ENCODE measurements at regions not wholly inside any gene's neighbourhood (a gene's known extent, or its start where the extent isn't known, plus 50 kb on each side); places are given as distances from the start of the nearest gene placed in this dataset.

GRCh38 chr5:166582416-166582815 is 1709.0 kb upstream of the WWC1 start:
- no peaks in the 10 kb centered on the region for H3K27me3 ChIP-seq (replicated peaks in 1 of 2; ENCODE audit: control insufficient read depth in 2 of 2, insufficient read depth in 2 of 2, low read length in 1 of 2)
- 53% methylated on average over 4 of the region's 4 CpGs for WGBS (ENCODE audit: insufficient coverage, insufficient replicate concordance, low lambda C conversion rate, missing lambda C conversion rate)
- H3K36me3 ChIP-seq (ENCODE audit: control insufficient read depth in 2 of 2, insufficient read depth in 2 of 2, low read length in 1 of 2), result no peaks in the 10 kb centered on the region
- no peak overlapping the region for H3K27ac ChIP-seq (ENCODE audit: control insufficient read depth, insufficient read depth)
- DNase-seq (ENCODE audit: low read depth, low spot score) (no peak), ATAC-seq (no peak), FAIRE-seq (no peak)
- intact Hi-C loops (cut with micrococcal nuclease; ENCODE audit: unreplicated experiment) (no loop called here), in situ Hi-C loops (cut with MboI) (no loop called here)
- POLR2A ChIA-PET, result no interaction called here
- H3K4me2 ChIP-seq (ENCODE audit: control insufficient read depth, insufficient read depth), result no peak overlapping the region
- no peaks in the 10 kb centered on the region for H3K9me3 ChIP-seq (replicated peaks; ENCODE audit: control insufficient read depth, insufficient read depth, low read length)
- SMC1A ChIA-PET (ENCODE audit: uncharacterized antibody, unreplicated experiment), result no interaction called here
- no peaks in the 10 kb centered on the region for H3K4me1 ChIP-seq (ENCODE audit: control insufficient read depth, insufficient read depth, low read length)
- no peaks in the 10 kb centered on the region for H3K79me2 ChIP-seq (ENCODE audit: control insufficient read depth, insufficient read depth, low read length)
- no TSS peak for BruUV-seq (replicated peaks)
- no peak overlapping the region for H3K9ac ChIP-seq (ENCODE audit: control insufficient read depth, insufficient read depth, low read length)
- RAD21 ChIA-PET (ENCODE audit: unreplicated experiment), result no interaction called here
- TF ChIP-seq BCL3 (IDR thresholded peaks at IDR 0.05; ENCODE audit: borderline replicate concordance, insufficient read depth, low read depth, low read length, poor library complexity, severe bottlenecking) (no peak), SKIL (IDR thresholded peaks at IDR 0.05; ENCODE audit: low read depth, poor library complexity, severe bottlenecking) (no peak), MYB (IDR thresholded peaks at IDR 0.05; ENCODE audit: borderline replicate concordance, low read depth, low read length) (no peak), CHD1 (IDR thresholded peaks at IDR 0.05; ENCODE audit: low read depth, low read length) (no peak), KAT2A (conservative IDR thresholded peaks at IDR 0.05; ENCODE audit: control insufficient read depth, low read depth, low read length) (no peak), ZNF24 (IDR thresholded peaks at IDR 0.05) (no peak), EP300 (IDR thresholded peaks at IDR 0.05; ENCODE audit: borderline replicate concordance in 1 of 2, control insufficient read depth in 1 of 2, low read depth in 2 of 2, low read length in 2 of 2) (no peak), NBN (IDR thresholded peaks at IDR 0.05) (no peak), RFX5 (IDR thresholded peaks at IDR 0.05; ENCODE audit: low read depth, low read length) (no peak), NFYB (IDR thresholded peaks at IDR 0.05; ENCODE audit: insufficient read depth, low read depth, low read length) (no peak), RBBP5 (conservative IDR thresholded peaks at IDR 0.05) (no peak), ASH2L (IDR thresholded peaks at IDR 0.05; ENCODE audit: borderline replicate concordance, low read depth) (no peak)
- H4K20me1 ChIP-seq (ENCODE audit: control insufficient read depth, insufficient read depth), result no peaks in the 10 kb centered on the region
- CTCF ChIA-PET, result interaction anchor here (1.3 kb wide), 1 partner anchor 952 kb away, joined by 3 read pairs; no protein-coding TSS in a partner anchor
- no peak overlapping the region for H2AFZ ChIP-seq (ENCODE audit: control insufficient read depth, low read depth, low read length)
- H3K4me3 ChIP-seq, result no peak overlapping the region

Data from GM12878 (cell line).